GM21619 (cell line): ENCODE measurements at regions not wholly inside any gene's neighbourhood (a gene's known extent, or its start where the extent isn't known, plus 50 kb on each side); places are given as distances from the start of the nearest gene placed in this dataset.
"Not testable (repeated sequence)": the region's sequence is repeated elsewhere in the genome, so short reads cannot be mapped to it uniquely, and the experiment has no call there.

Experiments
- ATAC-seq: cut with Tn5 transposase; IDR thresholded peaks from one replicate; pipeline ENCODE4 v1.9.1; 2021; ENCODE audit not compliant: unreplicated experiment

- no peak for ATAC-seq
Measured at GRCh38 chr1:168490306-168490705, 53.5 kb downstream of the XCL2 start.

GRCh38 chr1:168488138-168488537 is 55.7 kb downstream of the XCL2 start:
- ATAC-seq = no peak

GRCh38 chr1:168486820-168487219 is 57.0 kb downstream of the XCL2 start:
- not testable (repeated sequence) for ATAC-seq

GRCh38 chr1:168485048-168485447 is 58.7 kb downstream of the XCL2 start:
- ATAC-seq = no peak

GRCh38 chr1:168484083-168484482 is 59.7 kb downstream of the XCL2 start:
- ATAC-seq = no peak

- ATAC-seq = no peak
Measured at GRCh38 chr1:168483539-168483938, 60.3 kb downstream of the XCL2 start.

GRCh38 chr1:168482106-168482505 is 61.7 kb downstream of the XCL2 start:
- ATAC-seq = no peak

GRCh38 chr1:168481586-168481985 is 62.2 kb downstream of the XCL2 start:
- no peak for ATAC-seq

GRCh38 chr1:168480997-168481396 is 62.8 kb downstream of the XCL2 start:
- ATAC-seq = no peak

GRCh38 chr1:168477792-168478191 is 66.0 kb downstream of the XCL2 start:
- no peak for ATAC-seq

- ATAC-seq = no peak
Measured at GRCh38 chr1:168476588-168477385, 67.0 kb downstream of the XCL2 start.

- ATAC-seq = no peak
Measured at GRCh38 chr1:168474322-168474721, 69.5 kb downstream of the XCL2 start.

GRCh38 chr1:168473126-168473525 is 70.7 kb downstream of the XCL2 start:
- no peak for ATAC-seq

- no peak for ATAC-seq
Measured at GRCh38 chr1:168472223-168472622, 71.6 kb downstream of the XCL2 start.

GRCh38 chr1:168470901-168471431 is 72.8 kb downstream of the XCL2 start:
- no peak for ATAC-seq

- no peak for ATAC-seq
Measured at GRCh38 chr1:168469690-168470089, 74.1 kb downstream of the XCL2 start.

GRCh38 chr1:168468822-168469221 is 75.0 kb downstream of the XCL2 start:
- ATAC-seq = no peak

- no peak for ATAC-seq
Measured at GRCh38 chr1:168468042-168468809, 75.6 kb downstream of the XCL2 start.

- ATAC-seq = peak; percentile 40
Measured at GRCh38 chr1:168467452-168467851, 76.3 kb downstream of the XCL2 start.

GRCh38 chr1:168466714-168467131 is 77.1 kb downstream of the XCL2 start:
- peak; percentile 65 for ATAC-seq

GRCh38 chr1:168466092-168466713 is 77.6 kb downstream of the XCL2 start:
- ATAC-seq = no peak
